Epithelial cell of esophagus (primary cell): ENCODE measurements at regions not wholly inside any gene's neighbourhood (a gene's known extent, or its start where the extent isn't known, plus 50 kb on each side); places are given as distances from the start of the nearest gene placed in this dataset.

ENCODE experiments used
- DNase-seq: peaks from one replicate; pipeline ENCODE4 v3.0.0; 2010; ENCODE audit warnings: low read depth
- H3K4me3 ChIP-seq: 2 replicates; pipeline ENCODE4 v1.5.1; 2011; ENCODE audit warnings: mild to moderate bottlenecking, low read length, control low read depth
- TF ChIP-seq, protein P1 (sequence below): IDR thresholded peaks from 2 replicates; pipeline ENCODE4 v1.5.1; 2011; ENCODE audit warnings: low read depth, mild to moderate bottlenecking, low read length, control low read depth, inconsistent platforms; ENCODE audit not compliant: insufficient read depth; ENCODE audit errors: missing control alignments

DNA sequence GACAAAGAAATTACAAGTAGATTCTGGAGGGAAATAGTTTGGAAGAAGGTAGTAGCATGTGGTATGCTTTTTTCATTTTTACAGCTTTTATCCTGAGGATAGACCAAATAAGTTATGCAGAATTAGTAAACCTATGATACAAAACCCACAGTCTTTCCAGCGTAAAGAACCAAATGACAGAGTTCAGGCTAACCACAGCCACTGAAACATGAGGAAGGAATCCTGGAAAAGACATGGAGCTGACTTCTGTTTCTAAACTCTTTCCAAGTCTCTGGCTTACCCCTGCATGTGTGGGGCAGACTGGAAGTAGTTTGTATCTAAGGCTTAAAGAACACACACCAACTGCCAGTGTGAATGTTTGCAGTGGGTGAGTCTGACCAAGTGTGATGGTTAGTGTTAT, 258.4 kb upstream of the TENM4 start:
- no peak for DNase-seq
- TF ChIP-seq, protein P1, sequence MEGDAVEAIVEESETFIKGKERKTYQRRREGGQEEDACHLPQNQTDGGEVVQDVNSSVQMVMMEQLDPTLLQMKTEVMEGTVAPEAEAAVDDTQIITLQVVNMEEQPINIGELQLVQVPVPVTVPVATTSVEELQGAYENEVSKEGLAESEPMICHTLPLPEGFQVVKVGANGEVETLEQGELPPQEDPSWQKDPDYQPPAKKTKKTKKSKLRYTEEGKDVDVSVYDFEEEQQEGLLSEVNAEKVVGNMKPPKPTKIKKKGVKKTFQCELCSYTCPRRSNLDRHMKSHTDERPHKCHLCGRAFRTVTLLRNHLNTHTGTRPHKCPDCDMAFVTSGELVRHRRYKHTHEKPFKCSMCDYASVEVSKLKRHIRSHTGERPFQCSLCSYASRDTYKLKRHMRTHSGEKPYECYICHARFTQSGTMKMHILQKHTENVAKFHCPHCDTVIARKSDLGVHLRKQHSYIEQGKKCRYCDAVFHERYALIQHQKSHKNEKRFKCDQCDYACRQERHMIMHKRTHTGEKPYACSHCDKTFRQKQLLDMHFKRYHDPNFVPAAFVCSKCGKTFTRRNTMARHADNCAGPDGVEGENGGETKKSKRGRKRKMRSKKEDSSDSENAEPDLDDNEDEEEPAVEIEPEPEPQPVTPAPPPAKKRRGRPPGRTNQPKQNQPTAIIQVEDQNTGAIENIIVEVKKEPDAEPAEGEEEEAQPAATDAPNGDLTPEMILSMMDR, result no peak
- H3K4me3 ChIP-seq, result no peak overlapping the region

DNA sequence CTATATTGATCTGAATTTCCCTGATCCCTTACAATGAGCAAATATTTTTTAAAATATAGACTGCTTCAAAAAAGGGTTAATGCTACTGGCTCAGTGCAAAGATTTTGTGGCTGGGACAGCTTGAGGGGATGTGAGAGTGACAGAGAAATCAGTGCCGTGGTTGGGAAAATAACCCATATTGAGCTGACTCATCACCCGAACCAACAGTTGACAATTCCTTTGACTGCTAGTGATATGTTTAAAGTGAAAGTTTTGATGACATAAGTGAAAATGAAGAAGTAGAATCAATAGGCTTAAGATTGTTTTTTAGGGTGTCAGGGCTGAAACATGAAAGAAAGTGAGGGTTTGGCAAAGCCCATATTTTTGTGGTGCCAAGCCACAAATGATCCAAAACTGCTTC, 257.1 kb upstream of the TENM4 start:
- TF ChIP-seq, protein P1, result no peak
- peak; percentile 6 for DNase-seq
- H3K4me3 ChIP-seq, result no peak overlapping the region

DNA sequence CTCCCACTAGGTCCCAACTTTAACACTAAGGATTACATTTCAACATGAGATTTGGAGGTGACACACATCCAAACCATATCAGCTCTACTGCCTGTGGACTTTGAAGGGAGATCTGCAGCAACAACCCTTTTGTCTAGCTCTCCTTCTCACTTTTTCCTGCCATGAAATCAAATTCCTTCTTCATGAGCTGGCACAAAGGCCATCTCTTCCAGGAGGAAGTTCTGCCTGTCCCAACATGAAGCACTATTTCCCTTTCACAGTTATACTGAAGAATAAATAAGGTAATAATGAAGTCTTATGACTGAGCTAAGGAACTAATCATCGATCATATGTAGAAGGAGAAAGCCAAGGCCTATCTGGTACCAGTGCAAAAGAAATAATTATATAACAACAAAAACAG, 253.5 kb upstream of the TENM4 start:
- peak; percentile 84 for DNase-seq
- TF ChIP-seq, protein P1, result no peak
- H3K4me3 ChIP-seq, result no peak overlapping the region

DNA sequence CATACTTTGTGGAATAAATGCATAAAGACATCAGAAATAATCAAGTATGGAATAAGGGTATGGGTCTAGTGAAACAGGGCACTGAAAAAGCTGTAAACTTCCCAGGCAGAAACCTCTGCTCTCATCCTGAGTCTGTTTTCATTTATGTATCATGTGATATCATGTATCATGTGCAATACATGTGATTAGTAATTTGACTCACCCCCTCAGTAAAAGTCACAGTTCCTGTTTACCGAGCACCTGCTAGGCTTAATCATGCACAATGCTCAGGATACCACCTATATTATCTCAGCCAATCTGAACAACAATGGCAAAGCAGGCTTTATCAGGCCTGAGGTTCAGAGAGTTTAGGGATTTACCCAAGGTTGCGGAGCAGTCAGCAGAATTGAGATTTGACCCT, 250.6 kb upstream of the TENM4 start:
- DNase-seq, result peak; percentile 68
- no peak overlapping the region for H3K4me3 ChIP-seq
- TF ChIP-seq, protein P1, result no peak

DNA sequence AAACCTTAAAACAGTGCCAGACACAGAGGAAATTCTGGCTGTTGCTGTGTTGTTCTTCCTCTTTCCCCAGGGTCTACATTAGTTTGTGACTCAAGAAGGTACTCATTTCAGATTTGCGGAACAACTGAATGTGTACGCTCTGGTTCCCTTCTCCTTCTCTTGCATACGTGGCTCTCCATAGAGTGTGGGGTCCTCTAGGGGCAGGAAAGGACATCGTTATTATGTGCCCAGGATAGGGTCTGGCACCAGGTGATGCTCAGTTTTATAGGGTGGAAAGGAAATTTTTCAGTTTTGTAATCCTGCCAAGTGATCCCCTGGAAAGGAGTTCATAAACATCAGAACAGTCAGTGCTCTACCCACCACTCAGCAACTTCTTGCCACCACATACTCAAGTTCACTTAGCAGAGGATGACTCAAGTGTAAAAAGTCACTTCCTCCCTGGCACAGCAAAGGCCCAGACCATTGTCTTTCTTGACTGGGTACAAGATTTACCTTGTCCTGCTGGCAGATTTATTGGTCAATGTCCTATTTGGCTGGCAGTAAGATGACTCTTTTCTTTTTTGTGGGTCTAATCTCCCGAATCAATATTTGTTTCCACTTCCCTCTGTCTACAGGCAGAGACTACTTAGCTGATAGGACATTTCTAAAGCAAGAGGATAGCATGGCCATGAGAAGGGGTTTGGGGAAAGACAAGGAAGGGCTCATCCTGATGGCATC, 246.0 kb upstream of the TENM4 start:
- DNase-seq, result peak; percentile 33
- TF ChIP-seq, protein P1, result no peak

DNA sequence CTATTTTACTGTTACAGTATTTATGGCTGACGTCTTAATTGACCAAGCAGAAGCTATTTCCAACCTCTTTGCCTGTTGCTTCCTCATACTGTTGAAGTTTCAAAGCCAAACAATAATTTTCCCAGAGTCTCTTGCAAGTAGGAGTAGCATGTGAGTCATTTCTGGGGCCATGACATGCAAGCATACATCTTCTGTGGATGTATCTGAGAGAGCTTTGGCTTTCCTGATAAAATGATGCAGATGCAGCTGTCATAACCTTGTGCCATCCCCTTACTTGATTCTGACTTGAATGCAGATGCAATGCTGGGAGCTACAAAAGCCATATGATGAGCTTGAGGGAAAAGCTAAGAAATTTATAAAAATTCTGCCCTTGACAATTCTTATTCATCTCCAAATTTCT, 243.1 kb upstream of the TENM4 start:
- TF ChIP-seq, protein P1, result no peak
- DNase-seq, result peak; percentile 35
- H3K4me3 ChIP-seq, result no peak overlapping the region

More for the DNA sequence above, 246.0 kb upstream of the TENM4 start:
- no peak overlapping the region for H3K4me3 ChIP-seq
